ENCODE measurements at regions not wholly inside any gene's neighbourhood (a gene's known extent, or its start where the extent isn't known, plus 50 kb on each side); places are given as distances from the start of the nearest gene placed in this dataset.

- H4K20me1 ChIP-seq (replicated peaks; ENCODE audit: control insufficient read depth, insufficient read depth, low read length): no peaks in the 10 kb centered on the region
- in situ Hi-C loops (cut with MboI) (no loop called here), intact Hi-C loops (cut with micrococcal nuclease) (no loop called here)
- no peak overlapping the region for H2AFZ ChIP-seq (ENCODE audit: low read depth, low read length)
- no peaks in the 10 kb centered on the region for H3K4me1 ChIP-seq (replicated peaks in 1 of 2; ENCODE audit: control insufficient read depth in 2 of 2, insufficient read depth in 2 of 2, low read length in 2 of 2)
- H3K4me3 ChIP-seq: no peak overlapping the region
- no peak overlapping the region for H3K27ac ChIP-seq (ENCODE audit: extremely low read depth, low read depth, low read length)
- no TSS peak for BruUV-seq (replicated peaks)
- H3K9ac ChIP-seq (ENCODE audit: insufficient read depth in 1 of 2, low read depth in 2 of 2, low read length in 2 of 2): no peak overlapping the region
- no peak for TF ChIP-seq ARID3A (IDR thresholded peaks at IDR 0.05; ENCODE audit: borderline replicate concordance, low read depth, low read length)
- TF ChIP-seq CHD1 (IDR thresholded peaks at IDR 0.05; ENCODE audit: low read length): no peak
- no peak for TF ChIP-seq TCFL5 (CRISPR knock-in tag; conservative IDR thresholded peaks at IDR 0.05)
- TF ChIP-seq, protein P1, sequence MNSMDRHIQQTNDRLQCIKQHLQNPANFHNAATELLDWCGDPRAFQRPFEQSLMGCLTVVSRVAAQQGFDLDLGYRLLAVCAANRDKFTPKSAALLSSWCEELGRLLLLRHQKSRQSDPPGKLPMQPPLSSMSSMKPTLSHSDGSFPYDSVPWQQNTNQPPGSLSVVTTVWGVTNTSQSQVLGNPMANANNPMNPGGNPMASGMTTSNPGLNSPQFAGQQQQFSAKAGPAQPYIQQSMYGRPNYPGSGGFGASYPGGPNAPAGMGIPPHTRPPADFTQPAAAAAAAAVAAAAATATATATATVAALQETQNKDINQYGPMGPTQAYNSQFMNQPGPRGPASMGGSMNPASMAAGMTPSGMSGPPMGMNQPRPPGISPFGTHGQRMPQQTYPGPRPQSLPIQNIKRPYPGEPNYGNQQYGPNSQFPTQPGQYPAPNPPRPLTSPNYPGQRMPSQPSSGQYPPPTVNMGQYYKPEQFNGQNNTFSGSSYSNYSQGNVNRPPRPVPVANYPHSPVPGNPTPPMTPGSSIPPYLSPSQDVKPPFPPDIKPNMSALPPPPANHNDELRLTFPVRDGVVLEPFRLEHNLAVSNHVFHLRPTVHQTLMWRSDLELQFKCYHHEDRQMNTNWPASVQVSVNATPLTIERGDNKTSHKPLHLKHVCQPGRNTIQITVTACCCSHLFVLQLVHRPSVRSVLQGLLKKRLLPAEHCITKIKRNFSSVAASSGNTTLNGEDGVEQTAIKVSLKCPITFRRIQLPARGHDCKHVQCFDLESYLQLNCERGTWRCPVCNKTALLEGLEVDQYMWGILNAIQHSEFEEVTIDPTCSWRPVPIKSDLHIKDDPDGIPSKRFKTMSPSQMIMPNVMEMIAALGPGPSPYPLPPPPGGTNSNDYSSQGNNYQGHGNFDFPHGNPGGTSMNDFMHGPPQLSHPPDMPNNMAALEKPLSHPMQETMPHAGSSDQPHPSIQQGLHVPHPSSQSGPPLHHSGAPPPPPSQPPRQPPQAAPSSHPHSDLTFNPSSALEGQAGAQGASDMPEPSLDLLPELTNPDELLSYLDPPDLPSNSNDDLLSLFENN (IDR thresholded peaks at IDR 0.05; ENCODE audit: low read depth in 2 of 2, low read length in 2 of 2): no peak
- TF ChIP-seq, protein P2, sequence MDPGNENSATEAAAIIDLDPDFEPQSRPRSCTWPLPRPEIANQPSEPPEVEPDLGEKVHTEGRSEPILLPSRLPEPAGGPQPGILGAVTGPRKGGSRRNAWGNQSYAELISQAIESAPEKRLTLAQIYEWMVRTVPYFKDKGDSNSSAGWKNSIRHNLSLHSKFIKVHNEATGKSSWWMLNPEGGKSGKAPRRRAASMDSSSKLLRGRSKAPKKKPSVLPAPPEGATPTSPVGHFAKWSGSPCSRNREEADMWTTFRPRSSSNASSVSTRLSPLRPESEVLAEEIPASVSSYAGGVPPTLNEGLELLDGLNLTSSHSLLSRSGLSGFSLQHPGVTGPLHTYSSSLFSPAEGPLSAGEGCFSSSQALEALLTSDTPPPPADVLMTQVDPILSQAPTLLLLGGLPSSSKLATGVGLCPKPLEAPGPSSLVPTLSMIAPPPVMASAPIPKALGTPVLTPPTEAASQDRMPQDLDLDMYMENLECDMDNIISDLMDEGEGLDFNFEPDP (CRISPR knock-in tag; IDR thresholded peaks at IDR 0.05): no peak
- TF ChIP-seq BHLHE40 (IDR thresholded peaks at IDR 0.05; ENCODE audit: low read length): no peak
- TF ChIP-seq ZNF143 (CRISPR knock-in tag; IDR thresholded peaks at IDR 0.05): no peak
- TF ChIP-seq CHAMP1 (IDR thresholded peaks at IDR 0.05): no peak
- TF ChIP-seq TFAM (CRISPR knock-in tag; conservative IDR thresholded peaks at IDR 0.05): no peak
- H3K9me3 ChIP-seq (replicated peaks; ENCODE audit: control insufficient read depth, insufficient read depth, low read depth, low read length): no peaks in the 10 kb centered on the region
- ATAC-seq (no peak), FAIRE-seq (no peak), DNase-seq (ENCODE audit: extremely low read depth in 1 of 4, low spot score in 3 of 4) (no peak)
- ChIA-PET CTCF (ENCODE audit: low intra/inter-chr PET ratio) (no interaction called here), POLR2A (no interaction called here)
- no peak overlapping the region for H3K4me2 ChIP-seq (ENCODE audit: insufficient read depth, low read length)
- H3K79me2 ChIP-seq (ENCODE audit: control insufficient read depth, insufficient read depth, low read length): no peaks in the 10 kb centered on the region
- no peaks in the 10 kb centered on the region for H3K36me3 ChIP-seq (ENCODE audit: control insufficient read depth, insufficient read depth, low read length)
- no peaks in the 10 kb centered on the region for H3K9me1 ChIP-seq (ENCODE audit: control insufficient read depth, insufficient read depth, low read length)
- H3K27me3 ChIP-seq (ENCODE audit: control insufficient read depth in 2 of 2, insufficient read depth in 2 of 2, low read length in 2 of 2): no peaks in the 10 kb centered on the region
- WGBS (ENCODE audit: insufficient coverage, low coverage, missing lambda C conversion rate): 7% methylated on average over 1 of the region's 1 CpG
Observed at GRCh38 chr20:12383821-12384220, 466.1 kb downstream of the BTBD3 start.
